ENCODE measurements at regions not wholly inside any gene's neighbourhood (a gene's known extent, or its start where the extent isn't known, plus 50 kb on each side); places are given as distances from the start of the nearest gene placed in this dataset.
"Not testable (repeated sequence)": the region's sequence is repeated elsewhere in the genome, so short reads cannot be mapped to it uniquely, and the experiment has no call there.

GRCh38 chr12:127829281-127830064 lies 437.5 kb upstream of the TMEM132C start:
- DNase-seq, result no peak

- no peak for DNase-seq
Observed at GRCh38 chr12:127830065-127830460, 436.9 kb upstream of the TMEM132C start.

DNA sequence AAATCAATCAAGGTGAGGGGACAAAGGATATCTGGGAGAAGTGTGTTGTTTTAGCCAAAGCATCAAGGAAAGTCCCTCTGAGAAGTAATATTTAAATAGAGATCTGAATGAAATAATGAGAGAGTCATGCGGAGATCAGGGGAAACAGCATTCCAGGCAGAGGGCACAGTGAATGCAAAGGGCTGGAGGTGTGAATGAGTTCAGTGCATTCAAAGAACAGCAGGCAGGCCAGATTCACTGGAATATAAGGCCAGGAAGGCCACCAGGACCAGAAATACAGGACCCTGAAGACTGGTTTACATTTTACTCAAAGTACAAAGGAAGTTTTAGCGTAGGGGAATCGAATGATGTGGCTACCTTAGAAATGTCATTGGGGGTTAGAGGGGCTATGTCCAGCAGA lies 436.2 kb upstream of the TMEM132C start:
- no peak for DNase-seq

DNA sequence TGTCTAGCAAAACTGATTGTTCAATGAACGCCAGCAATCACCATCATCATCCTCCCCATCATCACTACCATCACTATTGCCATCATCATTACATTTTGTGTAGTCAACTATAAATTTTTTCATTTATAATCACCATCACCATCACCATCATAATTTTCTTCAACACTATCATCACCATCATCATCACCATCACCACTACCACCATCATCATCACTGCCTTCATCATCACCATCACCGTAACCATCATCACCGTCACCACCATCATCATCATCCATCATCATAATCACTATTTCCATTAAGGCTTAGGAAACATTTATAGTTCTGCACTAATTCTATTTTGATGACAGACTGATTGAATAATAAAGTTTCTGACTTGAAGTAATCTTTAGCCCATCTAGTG lies 434.8 kb upstream of the TMEM132C start:
- no peak for DNase-seq

- not testable (repeated sequence) for DNase-seq
Observed at GRCh38 chr12:127836802-127837201, 430.2 kb upstream of the TMEM132C start.

DNA sequence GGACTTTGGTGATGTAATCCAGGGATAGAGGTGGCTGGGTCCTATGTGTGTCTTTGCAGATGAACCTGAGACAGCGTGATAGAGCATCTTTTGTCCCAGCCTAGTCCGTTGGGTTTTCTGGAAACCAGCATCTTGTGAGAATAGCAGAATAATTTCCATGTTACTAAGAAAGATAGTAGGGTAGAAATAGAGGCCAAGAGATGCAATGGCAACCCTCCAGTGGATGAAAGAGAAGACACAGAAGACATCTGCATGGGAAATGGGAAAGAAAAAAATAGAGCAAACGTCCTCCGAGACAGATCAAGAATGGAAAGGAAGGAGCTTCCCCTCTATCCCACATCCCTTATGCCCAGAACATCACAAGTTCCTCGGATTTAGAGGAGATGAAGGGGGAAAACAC lies 409.3 kb upstream of the TMEM132C start:
- DNase-seq, result no peak

DNA sequence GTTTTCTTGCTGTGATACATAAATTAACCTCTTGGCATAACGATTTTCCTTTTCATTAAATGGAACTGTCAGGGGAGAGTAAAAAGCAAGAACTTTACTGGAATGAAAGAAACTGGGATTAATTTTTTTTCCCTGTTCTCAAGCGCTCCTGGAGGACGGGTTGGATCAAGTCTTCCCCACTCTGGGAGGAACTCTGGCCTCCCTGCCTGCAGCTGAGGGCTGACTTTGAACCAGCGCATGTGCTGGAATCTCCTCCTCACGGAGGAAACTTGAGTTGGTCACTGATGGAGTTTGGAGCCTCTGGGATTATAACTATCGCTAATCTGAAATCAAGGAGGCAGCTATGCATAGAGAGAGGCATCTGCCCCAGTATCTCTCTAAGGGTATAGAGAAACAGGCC lies 406.4 kb upstream of the TMEM132C start:
- DNase-seq, result no peak

- no peak for DNase-seq
Observed at GRCh38 chr12:127861406-127861805, 405.6 kb upstream of the TMEM132C start.

DNA sequence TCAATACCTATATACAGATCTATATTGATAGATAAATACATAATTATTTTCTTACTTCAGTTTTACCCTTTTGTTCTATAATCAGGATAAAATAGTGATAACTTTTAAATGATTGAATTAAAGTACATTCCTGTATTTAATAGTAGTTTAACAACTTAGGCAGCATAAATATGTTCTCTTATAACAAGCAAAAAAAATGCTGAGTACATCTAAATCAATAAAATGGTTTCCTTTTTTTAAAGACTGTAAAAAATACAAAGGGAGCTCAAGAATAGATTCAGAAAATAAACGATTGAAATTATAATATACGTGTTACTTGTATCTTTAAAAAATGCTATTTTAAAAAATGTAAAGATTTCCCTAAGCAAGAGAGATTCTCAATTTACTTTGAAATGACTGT lies 393.7 kb upstream of the TMEM132C start:
- no peak for DNase-seq

GRCh38 chr12:127881371-127882140 lies 385.4 kb upstream of the TMEM132C start:
- no peak for DNase-seq

GRCh38 chr12:127883013-127883412 lies 384.0 kb upstream of the TMEM132C start:
- no peak for DNase-seq

GRCh38 chr12:127885954-127886750 lies 380.8 kb upstream of the TMEM132C start:
- DNase-seq, result no peak

DNA sequence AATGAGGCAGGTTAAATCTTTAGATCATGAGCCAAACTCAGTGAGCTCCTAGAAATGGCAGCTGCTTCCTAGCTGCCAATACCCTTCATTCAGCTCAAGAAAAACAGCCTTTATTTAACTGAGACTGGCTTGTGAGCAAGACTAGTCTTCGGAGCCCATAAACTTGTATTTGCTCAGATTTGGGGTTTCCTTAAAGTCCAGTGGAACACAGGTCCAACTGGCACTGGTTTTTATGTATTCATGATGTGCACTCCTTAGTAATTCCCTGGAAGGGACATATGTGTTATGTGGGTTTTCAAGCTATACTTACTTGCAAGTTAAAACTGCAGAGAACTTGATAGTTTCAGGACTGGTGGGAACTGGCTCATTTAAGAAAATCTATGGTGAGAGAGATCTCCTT lies 380.1 kb upstream of the TMEM132C start:
- no peak for DNase-seq

GRCh38 chr12:127888943-127889719 lies 377.8 kb upstream of the TMEM132C start:
- DNase-seq, result no peak

- no peak for DNase-seq
Observed at GRCh38 chr12:127893895-127894609, 372.9 kb upstream of the TMEM132C start.

- DNase-seq, result no peak
Observed at GRCh38 chr12:127896661-127897060, 370.3 kb upstream of the TMEM132C start.

DNA sequence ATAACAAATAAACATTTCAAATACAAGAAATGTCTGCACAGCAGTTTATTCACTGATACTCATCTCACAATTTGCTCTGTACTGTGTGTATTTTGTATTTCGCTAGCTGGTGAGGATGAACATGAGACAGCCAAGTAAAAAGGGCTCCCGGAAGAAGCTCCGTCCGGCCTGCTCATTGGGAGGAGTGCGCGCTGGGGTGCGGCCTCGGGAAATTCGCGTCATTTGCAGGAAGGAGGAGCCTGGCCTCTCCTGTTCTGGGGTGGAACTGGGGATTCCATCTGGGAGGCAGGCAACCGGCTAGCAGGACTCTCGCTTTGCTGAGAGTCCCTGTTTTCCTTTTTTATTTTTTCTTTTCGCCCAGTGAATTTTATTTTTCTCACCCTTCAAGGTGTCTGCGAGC lies 368.4 kb upstream of the TMEM132C start:
- DNase-seq, result no peak

DNA sequence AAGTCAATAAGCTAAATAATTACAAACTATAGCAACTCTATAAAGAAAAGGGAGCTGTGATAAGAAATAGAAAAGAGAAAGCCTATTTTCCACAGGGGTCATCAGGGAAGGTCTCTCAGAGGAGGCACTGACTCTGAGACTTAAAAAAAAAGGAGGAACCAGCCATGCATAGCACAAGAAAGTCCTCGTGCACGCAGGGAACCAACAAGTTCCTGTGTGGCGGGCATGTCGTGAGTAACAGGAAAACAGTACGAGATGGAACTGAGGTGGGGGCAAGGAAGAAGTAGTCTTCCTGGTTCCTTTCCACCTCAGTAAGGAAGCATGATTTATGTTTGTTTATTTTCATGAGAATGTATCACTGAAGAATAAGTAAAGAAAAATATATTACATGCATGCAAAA lies 367.0 kb upstream of the TMEM132C start:
- DNase-seq, result no peak

- no peak for DNase-seq
Observed at GRCh38 chr12:127900386-127900785, 366.6 kb upstream of the TMEM132C start.

- DNase-seq, result no peak
Observed at GRCh38 chr12:127903146-127903545, 363.8 kb upstream of the TMEM132C start.

- DNase-seq, result no peak
Observed at GRCh38 chr12:127909041-127909440, 357.9 kb upstream of the TMEM132C start.

DNA sequence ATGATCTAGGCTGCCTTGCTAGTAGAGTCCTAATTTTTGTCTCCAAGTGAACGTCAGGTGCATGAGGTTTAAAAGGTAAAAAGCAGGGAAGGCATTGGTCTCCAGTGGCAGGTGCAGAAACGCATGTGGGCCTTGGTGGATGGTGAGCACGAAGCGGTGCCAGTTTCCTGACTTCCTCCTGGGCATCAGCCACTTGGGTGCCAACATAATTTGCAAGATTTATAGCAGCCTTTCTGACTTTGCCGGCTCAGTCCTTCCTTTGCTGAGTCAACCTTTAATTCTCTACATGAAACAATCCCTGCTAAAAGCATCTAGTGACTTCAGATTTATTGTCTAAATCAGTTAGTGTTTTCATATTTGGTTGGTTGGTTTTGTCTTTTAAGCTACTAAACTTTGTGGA lies 355.7 kb upstream of the TMEM132C start:
- no peak for DNase-seq
